ENCODE measurements at regions not wholly inside any gene's neighbourhood (a gene's known extent, or its start where the extent isn't known, plus 50 kb on each side); places are given as distances from the start of the nearest gene placed in this dataset.

- POLR2A ChIA-PET (ENCODE audit: low non-redundant PET) = no interaction called here
- no peak overlapping the region for H3K4me3 ChIP-seq (ENCODE audit: low read depth, low read length, poor library complexity, severe bottlenecking)
- no peaks in the 10 kb centered on the region for H3K36me3 ChIP-seq (ENCODE audit: insufficient read depth, low read length, poor library complexity, severe bottlenecking)
- H3K9me3 ChIP-seq (ENCODE audit: low read depth, low read length, poor library complexity, severe bottlenecking) = peaks cover 3% of the 10 kb centered on the region
- no peaks in the 10 kb centered on the region for H3K4me1 ChIP-seq (ENCODE audit: insufficient read depth, low read length, poor library complexity, severe bottlenecking)
- H3K27ac ChIP-seq (ENCODE audit: low read depth, low read length, poor library complexity, severe bottlenecking) = no peak overlapping the region
- intact Hi-C loops (cut with micrococcal nuclease; ENCODE audit: unreplicated experiment) = no loop called here
- TF ChIP-seq CTCF (conservative IDR thresholded peaks at IDR 0.05; ENCODE audit: low read depth, low read length) = no peak
- no peak for TF ChIP-seq EZH2 (IDR thresholded peaks at IDR 0.05; ENCODE audit: borderline replicate concordance, low read depth, low read length, poor library complexity, severe bottlenecking)
- no TSS peak for BruUV-seq (replicated peaks)
- no peak for DNase-seq (ENCODE audit: low spot score)
- CTCF ChIA-PET = no interaction called here
- no peaks in the 10 kb centered on the region for H3K27me3 ChIP-seq (replicated peaks; ENCODE audit: insufficient read depth, low read depth, low read length, poor library complexity)
Measured at GRCh38 chr3:170723241-170723640, 137.4 kb upstream of the SLC7A14 start.

GRCh38 chr3:170721563-170721962, 135.7 kb upstream of the SLC7A14 start:
- ChIA-PET CTCF (no interaction called here), POLR2A (ENCODE audit: low non-redundant PET) (no interaction called here)
- Histone ChIP-seq H3K9me3 (ENCODE audit: low read depth, low read length, poor library complexity, severe bottlenecking) (peaks cover 3% of the 10 kb centered on the region), H3K4me1 (ENCODE audit: insufficient read depth, low read length, poor library complexity, severe bottlenecking) (no peaks in the 10 kb centered on the region), H3K27ac (ENCODE audit: low read depth, low read length, poor library complexity, severe bottlenecking) (no peak overlapping the region), H3K36me3 (ENCODE audit: insufficient read depth, low read length, poor library complexity, severe bottlenecking) (no peaks in the 10 kb centered on the region), H3K27me3 (replicated peaks; ENCODE audit: insufficient read depth, low read depth, low read length, poor library complexity) (no peaks in the 10 kb centered on the region), H3K4me3 (ENCODE audit: low read depth, low read length, poor library complexity, severe bottlenecking) (no peak overlapping the region)
- DNase-seq (ENCODE audit: low spot score) = no peak
- intact Hi-C loops (cut with micrococcal nuclease; ENCODE audit: unreplicated experiment) = no loop called here
- TF ChIP-seq EZH2 (IDR thresholded peaks at IDR 0.05; ENCODE audit: borderline replicate concordance, low read depth, low read length, poor library complexity, severe bottlenecking) (no peak), CTCF (conservative IDR thresholded peaks at IDR 0.05; ENCODE audit: low read depth, low read length) (no peak)
- no TSS peak for BruUV-seq (replicated peaks)

- Histone ChIP-seq H3K4me3 (ENCODE audit: low read depth, low read length, poor library complexity, severe bottlenecking) (no peak overlapping the region), H3K36me3 (ENCODE audit: insufficient read depth, low read length, poor library complexity, severe bottlenecking) (no peaks in the 10 kb centered on the region), H3K4me1 (ENCODE audit: insufficient read depth, low read length, poor library complexity, severe bottlenecking) (no peaks in the 10 kb centered on the region), H3K27me3 (replicated peaks; ENCODE audit: insufficient read depth, low read depth, low read length, poor library complexity) (no peaks in the 10 kb centered on the region), H3K9me3 (ENCODE audit: low read depth, low read length, poor library complexity, severe bottlenecking) (peaks cover 3% of the 10 kb centered on the region), H3K27ac (ENCODE audit: low read depth, low read length, poor library complexity, severe bottlenecking) (no peak overlapping the region)
- no peak for DNase-seq (ENCODE audit: low spot score)
- intact Hi-C loops (cut with micrococcal nuclease; ENCODE audit: unreplicated experiment) = no loop called here
- no peak for TF ChIP-seq EZH2 (IDR thresholded peaks at IDR 0.05; ENCODE audit: borderline replicate concordance, low read depth, low read length, poor library complexity, severe bottlenecking)
- ChIA-PET POLR2A (ENCODE audit: low non-redundant PET) (no interaction called here), CTCF (no interaction called here)
- no TSS peak for BruUV-seq (replicated peaks)
Measured at GRCh38 chr3:170719300-170719699, 133.4 kb upstream of the SLC7A14 start.

GRCh38 chr3:170718848-170719247, 133.0 kb upstream of the SLC7A14 start:
- Histone ChIP-seq H3K9me3 (ENCODE audit: low read depth, low read length, poor library complexity, severe bottlenecking) (peaks cover 3% of the 10 kb centered on the region), H3K27me3 (replicated peaks; ENCODE audit: insufficient read depth, low read depth, low read length, poor library complexity) (no peaks in the 10 kb centered on the region), H3K4me1 (ENCODE audit: insufficient read depth, low read length, poor library complexity, severe bottlenecking) (no peaks in the 10 kb centered on the region), H3K36me3 (ENCODE audit: insufficient read depth, low read length, poor library complexity, severe bottlenecking) (no peaks in the 10 kb centered on the region), H3K4me3 (ENCODE audit: low read depth, low read length, poor library complexity, severe bottlenecking) (no peak overlapping the region), H3K27ac (ENCODE audit: low read depth, low read length, poor library complexity, severe bottlenecking) (no peak overlapping the region)
- TF ChIP-seq CTCF (conservative IDR thresholded peaks at IDR 0.05; ENCODE audit: low read depth, low read length) = no peak
- no peak for TF ChIP-seq EZH2 (IDR thresholded peaks at IDR 0.05; ENCODE audit: borderline replicate concordance, low read depth, low read length, poor library complexity, severe bottlenecking)
- BruUV-seq (replicated peaks) = no TSS peak
- intact Hi-C loops (cut with micrococcal nuclease; ENCODE audit: unreplicated experiment) = no loop called here
- POLR2A ChIA-PET (ENCODE audit: low non-redundant PET) = no interaction called here
- DNase-seq (ENCODE audit: low spot score) = no peak
- CTCF ChIA-PET = no interaction called here

Data from A673 (cell line).